VCaP (cell line): ENCODE measurements at regions not wholly inside any gene's neighbourhood (a gene's known extent, or its start where the extent isn't known, plus 50 kb on each side); places are given as distances from the start of the nearest gene placed in this dataset.

Experiments
- H3K27ac ChIP-seq: fragments of 450-650 bp; 2 replicates; pipeline ENCODE4 v1.5.1; 2017
- CTCF ChIP-seq: fragments of 450-650 bp; conservative IDR thresholded peaks from 2 replicates; pipeline ENCODE4 v1.5.1; 2017; ENCODE audit warnings: mild to moderate bottlenecking, moderate library complexity

- TF ChIP-seq CTCF = no peak; the same call in 1 of the 2 replicates
- H3K27ac ChIP-seq = no peak overlapping the region
Observed at GRCh38 chr16:86874141-86874540, 295.8 kb downstream of the FOXL1 start.

GRCh38 chr16:86876499-86876898, 298.1 kb downstream of the FOXL1 start:
- TF ChIP-seq CTCF = no peak
- no peak overlapping the region for H3K27ac ChIP-seq

GRCh38 chr16:86877108-86877507, 298.8 kb downstream of the FOXL1 start:
- TF ChIP-seq CTCF = no peak
- H3K27ac ChIP-seq = no peak overlapping the region

- TF ChIP-seq CTCF = no peak
- no peak overlapping the region for H3K27ac ChIP-seq
Observed at GRCh38 chr16:86877835-86878234, 299.5 kb downstream of the FOXL1 start.

GRCh38 chr16:86878236-86879080, 300.1 kb downstream of the FOXL1 start:
- H3K27ac ChIP-seq = no peak overlapping the region
- no peak for TF ChIP-seq CTCF

- no peak for TF ChIP-seq CTCF
- no peak overlapping the region for H3K27ac ChIP-seq
Observed at GRCh38 chr16:86879268-86879667, 300.9 kb downstream of the FOXL1 start.

- no peak overlapping the region for H3K27ac ChIP-seq
- TF ChIP-seq CTCF = no peak
Observed at GRCh38 chr16:86880316-86881117, 302.2 kb downstream of the FOXL1 start.
